ENCODE measurements at regions not wholly inside any gene's neighbourhood (a gene's known extent, or its start where the extent isn't known, plus 50 kb on each side); places are given as distances from the start of the nearest gene placed in this dataset.

DNA sequence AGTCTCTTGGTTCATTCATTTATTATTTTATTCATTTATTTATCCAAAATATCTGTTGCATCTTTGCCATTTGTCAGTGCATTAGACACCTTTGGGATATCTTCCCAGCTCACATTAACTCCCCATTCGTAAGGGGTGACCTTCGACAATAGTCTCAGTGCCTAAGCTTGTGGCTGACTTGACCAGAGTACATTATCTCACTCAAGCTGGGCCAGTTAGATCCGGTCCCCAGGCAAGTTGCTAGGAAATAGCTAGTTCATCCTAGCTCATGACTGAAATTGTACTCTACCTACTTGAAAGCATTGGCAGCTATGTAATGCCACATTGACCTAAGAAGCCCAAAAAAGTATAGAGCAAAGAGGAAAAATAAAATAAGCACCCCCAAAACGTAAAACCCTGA is 165.3 kb downstream of the FBXO8 start:
- Histone ChIP-seq H3K9me3 (ENCODE audit: control insufficient read depth, insufficient read depth, low read length) (no peaks in the 10 kb centered on the region), H3K27me3 (ENCODE audit: control insufficient read depth, insufficient read depth, low read length) (no peaks in the 10 kb centered on the region), H3K27ac (ENCODE audit: low read depth, low read length) (no peak overlapping the region), H3K4me3 (ENCODE audit: low read depth, low read length) (no peak overlapping the region)
- DNase-seq (ENCODE audit: low read depth, low spot score) = no peak
- POLR2A ChIA-PET = no interaction called here
- TF ChIP-seq, protein P1, sequence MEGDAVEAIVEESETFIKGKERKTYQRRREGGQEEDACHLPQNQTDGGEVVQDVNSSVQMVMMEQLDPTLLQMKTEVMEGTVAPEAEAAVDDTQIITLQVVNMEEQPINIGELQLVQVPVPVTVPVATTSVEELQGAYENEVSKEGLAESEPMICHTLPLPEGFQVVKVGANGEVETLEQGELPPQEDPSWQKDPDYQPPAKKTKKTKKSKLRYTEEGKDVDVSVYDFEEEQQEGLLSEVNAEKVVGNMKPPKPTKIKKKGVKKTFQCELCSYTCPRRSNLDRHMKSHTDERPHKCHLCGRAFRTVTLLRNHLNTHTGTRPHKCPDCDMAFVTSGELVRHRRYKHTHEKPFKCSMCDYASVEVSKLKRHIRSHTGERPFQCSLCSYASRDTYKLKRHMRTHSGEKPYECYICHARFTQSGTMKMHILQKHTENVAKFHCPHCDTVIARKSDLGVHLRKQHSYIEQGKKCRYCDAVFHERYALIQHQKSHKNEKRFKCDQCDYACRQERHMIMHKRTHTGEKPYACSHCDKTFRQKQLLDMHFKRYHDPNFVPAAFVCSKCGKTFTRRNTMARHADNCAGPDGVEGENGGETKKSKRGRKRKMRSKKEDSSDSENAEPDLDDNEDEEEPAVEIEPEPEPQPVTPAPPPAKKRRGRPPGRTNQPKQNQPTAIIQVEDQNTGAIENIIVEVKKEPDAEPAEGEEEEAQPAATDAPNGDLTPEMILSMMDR (IDR thresholded peaks at IDR 0.05; ENCODE audit: low read depth, low read length) = no peak
- CTCF ChIA-PET = interaction anchor here (1.1 kb wide), 1 partner anchor 134 kb away, joined by 5 read pairs; no protein-coding TSS in a partner anchor

DNA sequence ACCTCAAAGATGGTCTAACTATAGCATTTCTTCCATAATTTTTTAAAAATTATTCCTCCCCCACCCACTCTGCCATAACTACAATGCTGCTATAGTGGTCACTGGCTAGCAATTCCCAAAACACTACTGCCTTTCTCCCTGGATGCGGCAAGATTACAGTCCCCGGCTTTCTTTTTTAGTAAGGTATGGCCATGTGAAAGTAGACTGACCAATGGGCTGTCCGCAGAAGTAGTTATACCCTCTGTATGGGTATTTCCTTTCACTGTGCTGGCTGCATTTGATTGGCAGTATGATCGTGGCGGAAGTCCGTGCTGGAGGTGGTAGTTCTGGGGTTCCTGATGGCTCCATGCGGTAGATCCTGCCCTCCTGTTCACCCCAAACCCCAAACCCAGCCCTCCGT is 166.0 kb downstream of the FBXO8 start:
- Histone ChIP-seq H3K27me3 (ENCODE audit: control insufficient read depth, insufficient read depth, low read length) (no peaks in the 10 kb centered on the region), H3K27ac (ENCODE audit: low read depth, low read length) (no peak overlapping the region), H3K4me3 (ENCODE audit: low read depth, low read length) (no peak overlapping the region), H3K9me3 (ENCODE audit: control insufficient read depth, insufficient read depth, low read length) (no peaks in the 10 kb centered on the region)
- TF ChIP-seq, protein P1 (IDR thresholded peaks at IDR 0.05; ENCODE audit: low read depth, low read length) = no peak
- no peak for DNase-seq (ENCODE audit: low read depth, low spot score)
- ChIA-PET POLR2A (no interaction called here), CTCF (no interaction called here)

GRCh38 chr4:174116021-174116420 is 167.4 kb downstream of the FBXO8 start:
- Histone ChIP-seq H3K9me3 (ENCODE audit: control insufficient read depth, insufficient read depth, low read length) (no peaks in the 10 kb centered on the region), H3K27me3 (ENCODE audit: control insufficient read depth, insufficient read depth, low read length) (no peaks in the 10 kb centered on the region), H3K4me3 (ENCODE audit: low read depth, low read length) (no peak overlapping the region), H3K27ac (ENCODE audit: low read depth, low read length) (no peak overlapping the region)
- ChIA-PET POLR2A (no interaction called here), CTCF (no interaction called here)
- TF ChIP-seq, protein P1 (IDR thresholded peaks at IDR 0.05; ENCODE audit: low read depth, low read length) = no peak
- no peak for DNase-seq (ENCODE audit: low read depth, low spot score)

- no peak overlapping the region for H3K27ac ChIP-seq (ENCODE audit: low read depth, low read length)
- no peak overlapping the region for H3K4me3 ChIP-seq (ENCODE audit: low read depth, low read length)
- DNase-seq (ENCODE audit: low read depth, low spot score) = no peak
- no peaks in the 10 kb centered on the region for H3K27me3 ChIP-seq (ENCODE audit: control insufficient read depth, insufficient read depth, low read length)
- ChIA-PET POLR2A (no interaction called here), CTCF (interaction anchor here (1.6 to 2.9 kb wide), 2 partner anchors 9 to 606 kb away, joined by 5 to 16 read pairs; no protein-coding TSS in a partner anchor)
- TF ChIP-seq, protein P1 (IDR thresholded peaks at IDR 0.05; ENCODE audit: low read depth, low read length) = no peak
- no peaks in the 10 kb centered on the region for H3K9me3 ChIP-seq (ENCODE audit: control insufficient read depth, insufficient read depth, low read length)
Observed at GRCh38 chr4:174111422-174111821, 172.0 kb downstream of the FBXO8 start.

DNA sequence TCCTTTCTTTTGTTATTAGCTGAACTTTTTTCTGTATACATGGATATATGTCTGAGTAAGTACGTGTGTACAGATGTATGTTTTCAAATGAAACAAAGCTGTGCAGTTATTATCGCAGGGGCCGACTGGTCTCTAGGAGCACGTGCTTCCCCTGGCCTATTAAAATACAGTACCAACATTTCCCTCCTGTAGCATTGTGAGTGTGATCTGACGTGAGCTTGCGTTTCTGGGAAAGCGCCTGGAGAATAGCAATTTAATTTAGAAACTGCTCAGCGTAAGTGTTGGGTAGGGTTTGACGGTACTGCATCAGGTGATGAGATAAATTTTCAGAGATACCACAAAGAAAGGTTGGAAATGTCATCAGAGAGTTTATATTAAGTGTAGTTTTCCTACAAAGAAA is 173.3 kb downstream of the FBXO8 start:
- ChIA-PET CTCF (interaction anchor here (1.0 to 2.9 kb wide), 3 partner anchors 10 to 616 kb away, joined by 3 to 16 read pairs (median 5); no protein-coding TSS in a partner anchor), POLR2A (no interaction called here)
- Histone ChIP-seq H3K4me3 (ENCODE audit: low read depth, low read length) (no peak overlapping the region), H3K27ac (ENCODE audit: low read depth, low read length) (no peak overlapping the region), H3K9me3 (ENCODE audit: control insufficient read depth, insufficient read depth, low read length) (no peaks in the 10 kb centered on the region), H3K27me3 (ENCODE audit: control insufficient read depth, insufficient read depth, low read length) (no peaks in the 10 kb centered on the region)
- TF ChIP-seq, protein P1 (IDR thresholded peaks at IDR 0.05; ENCODE audit: low read depth, low read length) = no peak
- no peak for DNase-seq (ENCODE audit: low read depth, low spot score)

Data from AG04450 (cell line).